Panc1 (cell line): ENCODE measurements at regions not wholly inside any gene's neighbourhood (a gene's known extent, or its start where the extent isn't known, plus 50 kb on each side); places are given as distances from the start of the nearest gene placed in this dataset.

ENCODE experiments used
- ATAC-seq: fragments of 200-7000 bp; cut with Tn5 transposase; 2 replicates; pipeline ENCODE4 v1.9.1; 2020; ENCODE audit warnings: mild to moderate bottlenecking, moderate library complexity
- BruUV-seq: library from RNA; stranded (reverse); fragments of 400-500 nt; replicated peaks from 2 replicates; lab custom pipeline; 2021; lab: Mats Ljungman, UMichigan
- CTCF ChIA-PET: fragments of 300-600 bp; sonication (Branson Sonifier 250); formaldehyde crosslinking; loops from one replicate; lab custom pipeline; 2022; ENCODE audit warnings: antibody characterized with exemption; lab: Charles Lee
- POLR2A ChIA-PET: fragments of 300-600 bp; sonication (Branson Sonifier 250); formaldehyde crosslinking; loops from one replicate; lab custom pipeline; 2022; ENCODE audit warnings: antibody characterized with exemption; lab: Charles Lee
- DNase-seq: peaks from one replicate; pipeline ENCODE4 v3.0.0-alpha.2; 2010; ENCODE audit warnings: low read depth, low spot score
- H3K27ac ChIP-seq: 2 replicates; pipeline ENCODE4 v1.5.1; 2011; ENCODE audit warnings: mild to moderate bottlenecking, low read length, inconsistent platforms
- H3K27me3 ChIP-seq: fragments of 200-500 bp; sonication (Bioruptor generic); 2 replicates; pipeline ENCODE4 v1.6.0; 2014; ENCODE audit warnings: low read length, inconsistent platforms; ENCODE audit not compliant: control insufficient read depth, insufficient read depth
- H3K36me3 ChIP-seq: fragments of 200-500 bp; sonication (Bioruptor generic); 2 replicates; pipeline ENCODE4 v1.5.1; 2014; ENCODE audit warnings: inconsistent platforms, mild to moderate bottlenecking, low read length, moderate library complexity; ENCODE audit not compliant: control insufficient read depth, insufficient read depth
- H3K4me1 ChIP-seq: 2 replicates; pipeline ENCODE4 v1.5.1; 2011; ENCODE audit warnings: inconsistent platforms, mild to moderate bottlenecking, low read length, moderate library complexity; ENCODE audit not compliant: control insufficient read depth, insufficient read depth
- H3K4me3 ChIP-seq, 2 experiments: 2 replicates each; pipeline ENCODE4 v1.5.1; 2011 to 2012; ENCODE audit warnings: low read depth in 2 of 2, low read length in 2 of 2, mild to moderate bottlenecking in 2 of 2, inconsistent platforms in 1 of 2, moderate library complexity in 1 of 2
- H3K9me3 ChIP-seq: fragments of 200-500 bp; sonication (Bioruptor generic); 2 replicates; pipeline ENCODE4 v1.5.1; 2014; ENCODE audit warnings: low read depth, mild to moderate bottlenecking, inconsistent platforms, low read length, moderate library complexity; ENCODE audit not compliant: control insufficient read depth, insufficient read depth
- CTCF ChIP-seq: fragments of 450-650 bp; IDR thresholded peaks from 2 replicates; pipeline ENCODE4 v1.5.1; 2017; ENCODE audit warnings: mild to moderate bottlenecking
- POLR2AphosphoS5 ChIP-seq: IDR thresholded peaks from 2 replicates; pipeline ENCODE4 v1.6.1; 2012; ENCODE audit warnings: mild to moderate bottlenecking, low read depth, low read length, moderate library complexity
- REST ChIP-seq, 2 experiments: IDR thresholded peaks; 2 replicates each; pipeline ENCODE4 v1.6.1; 2011 to 2012; ENCODE audit warnings: low read depth in 2 of 2, control low read depth in 1 of 2, low read length in 1 of 2, mild to moderate bottlenecking in 1 of 2, moderate library complexity in 1 of 2; ENCODE audit not compliant: insufficient read depth in 1 of 2
- SIN3A ChIP-seq: IDR thresholded peaks from 2 replicates; pipeline ENCODE4 v1.6.1; 2012; ENCODE audit warnings: low read depth, mild to moderate bottlenecking, low read length, moderate library complexity, borderline replicate concordance; ENCODE audit not compliant: insufficient read depth
- TCF7L2 ChIP-seq: IDR thresholded peaks from 2 replicates; pipeline ENCODE4 v1.6.1; 2011; ENCODE audit warnings: mild to moderate bottlenecking, low read depth, low read length, inconsistent platforms
- in situ Hi-C: cut with HindIII; loops from 2 replicates; pipeline ENCODE4 v1.10.0; 2016; ENCODE audit warnings: low sequenced_read_pairs, low pct_unique_long_range_greater_than_20kb
- intact Hi-C: fragments of 100-400 bp; cut with micrococcal nuclease; formaldehyde crosslinking; loops from one replicate; pipeline ENCODE4 v1.10.0; 2022; ENCODE audit not compliant: unreplicated experiment

- Histone ChIP-seq H3K36me3 (no peaks in the 10 kb centered on the region), H3K27ac (no peak overlapping the region), H3K9me3 (no peaks in the 10 kb centered on the region), H3K27me3 (no peaks in the 10 kb centered on the region), H3K4me3 (no peak overlapping the region), H3K4me1 (no peaks in the 10 kb centered on the region)
- BruUV-seq: no TSS peak
- intact Hi-C loops: no loop called here
- in situ Hi-C loops: no loop called here
- POLR2A ChIA-PET: no interaction called here
- DNase-seq (no peak), ATAC-seq (no peak)
- TF ChIP-seq SIN3A (no peak), CTCF (no peak), POLR2AphosphoS5 (no peak), TCF7L2 (no peak), REST (IDR thresholded peaks at IDR 0.05; ENCODE audit: insufficient read depth in 1 of 2, low read depth in 2 of 2, low read length in 1 of 2) (no peak)
- CTCF ChIA-PET: interaction anchor here (1.2 kb wide), 1 partner anchor 250 kb away, joined by 4 read pairs; no protein-coding TSS in a partner anchor
Observed at GRCh38 chr1:182146286-182146685, 84.8 kb upstream of the ZNF648 start.

GRCh38 chr1:182145441-182145840 is 83.9 kb upstream of the ZNF648 start:
- ChIA-PET POLR2A (no interaction called here), CTCF (interaction anchor here (1.2 kb wide), 1 partner anchor 251 kb away, joined by 4 read pairs; no protein-coding TSS in a partner anchor)
- no TSS peak for BruUV-seq
- Histone ChIP-seq H3K4me1 (no peaks in the 10 kb centered on the region), H3K9me3 (no peaks in the 10 kb centered on the region), H3K36me3 (no peaks in the 10 kb centered on the region), H3K27ac (no peak overlapping the region), H3K27me3 (no peaks in the 10 kb centered on the region), H3K4me3 (no peak overlapping the region)
- no peak for DNase-seq
- no peak for TF ChIP-seq CTCF
- no peak for TF ChIP-seq TCF7L2
- TF ChIP-seq SIN3A: no peak
- no peak for TF ChIP-seq REST (IDR thresholded peaks at IDR 0.05; ENCODE audit: insufficient read depth in 1 of 2, low read depth in 2 of 2, low read length in 1 of 2)
- no peak for TF ChIP-seq POLR2AphosphoS5
- intact Hi-C loops: no loop called here
- in situ Hi-C loops: no loop called here
- ATAC-seq: no peak
